Breast epithelium (tissue), 4 donors: ENCODE measurements at regions not wholly inside any gene's neighbourhood (a gene's known extent, or its start where the extent isn't known, plus 50 kb on each side); places are given as distances from the start of the nearest gene placed in this dataset.

Source experiments
- DNase-seq, 2 donors: peaks; one replicate each; pipeline ENCODE4 v3.0.0-alpha.2; 2019; ENCODE audit warnings: low spot score in 2 of 2
- H3K27ac ChIP-seq, 2 donors: fragments of 200-600 bp; sonication (generic) in 1 of 2; one replicate each; pipeline ENCODE4 v1.5.1; 2016 to 2019; ENCODE audit warnings: mild to moderate bottlenecking in 1 of 2
- H3K27me3 ChIP-seq, 2 donors: fragments of 200-600 bp; sonication (generic) in 1 of 2; one replicate each; pipeline versions ENCODE4 v1.5.1 to v1.6.0; 2017 to 2019; ENCODE audit warnings: control low read depth in 1 of 2, mild to moderate bottlenecking in 1 of 2
- H3K36me3 ChIP-seq: fragments of 200-600 bp; one replicate; pipeline ENCODE4 v1.5.1; 2019
- H3K4me1 ChIP-seq, 2 donors: fragments of 200-600 bp; sonication (generic); one replicate each; pipeline ENCODE4 v1.5.1; 2016 to 2019; ENCODE audit warnings: control low read depth in 1 of 2
- H3K4me3 ChIP-seq, 3 donors: fragments of 200-600 bp; sonication (generic); 1 replicate in 2 of 3; 2 replicates in 1 of 3; pipeline ENCODE4 v1.5.1; 2016 to 2019; ENCODE audit warnings: mild to moderate bottlenecking in 3 of 3, moderate library complexity in 2 of 3
- H3K9me3 ChIP-seq, 2 donors: fragments of 200-600 bp; sonication (generic) in 1 of 2; one replicate each; pipeline ENCODE4 v1.5.1; 2016 to 2019; ENCODE audit warnings: control low read depth in 1 of 2
- CTCF ChIP-seq, 3 donors: fragments of 450-650 bp; IDR thresholded peaks; one replicate each; pipeline ENCODE4 v1.5.1; 2016 to 2017; ENCODE audit warnings: antibody characterized with exemption in 3 of 3, mild to moderate bottlenecking in 3 of 3, moderate library complexity in 3 of 3
- POLR2A ChIP-seq: fragments of 450-650 bp; IDR thresholded peaks from one replicate; pipeline ENCODE4 v1.6.1; 2016; ENCODE audit warnings: antibody characterized with exemption, mild to moderate bottlenecking, moderate library complexity
- POLR2AphosphoS5 ChIP-seq, 3 donors: sonication (generic); formaldehyde crosslinking; IDR thresholded peaks; one replicate each; pipeline ENCODE4 v1.6.1; 2017; ENCODE audit warnings: antibody characterized with exemption in 3 of 3
- intact Hi-C: fragments of 100-400 bp; cut with DNase I; formaldehyde crosslinking; loops from one replicate; pipeline ENCODE4 v1.15.1; 2023; ENCODE audit warnings: low total_unique reads

- TF ChIP-seq CTCF (IDR thresholded peaks at IDR 0.05): no peak
- no peak for TF ChIP-seq POLR2AphosphoS5 (IDR thresholded peaks at IDR 0.05)
- TF ChIP-seq POLR2A: no peak
- Histone ChIP-seq H3K4me1 (no peaks in the 10 kb centered on the region), H3K36me3 (no peaks in the 10 kb centered on the region), H3K27ac (no peak overlapping the region), H3K9me3 (no peaks in the 10 kb centered on the region), H3K4me3 (no peak overlapping the region), H3K27me3 (no peaks in the 10 kb centered on the region)
- intact Hi-C loops: no loop called here
- DNase-seq: no peak
Observed at GRCh38 chr6:23483896-23484295, 642.1 kb upstream of the NRSN1 start.

- Histone ChIP-seq H3K9me3 (peaks cover 0 to 8% of the 10 kb centered on the region in 2 donors), H3K27ac (no peak overlapping the region), H3K4me3 (no peak overlapping the region), H3K36me3 (no peaks in the 10 kb centered on the region), H3K4me1 (no peaks in the 10 kb centered on the region), H3K27me3 (no peaks in the 10 kb centered on the region)
- TF ChIP-seq POLR2AphosphoS5 (IDR thresholded peaks at IDR 0.05) (no peak), CTCF (IDR thresholded peaks at IDR 0.05) (no peak), POLR2A (no peak)
- DNase-seq: no peak
- intact Hi-C loops: no loop called here
Observed at GRCh38 chr6:23494367-23494766, 631.6 kb upstream of the NRSN1 start.

GRCh38 chr6:23498013-23498412, 628.0 kb upstream of the NRSN1 start:
- no peak for DNase-seq
- TF ChIP-seq CTCF (IDR thresholded peaks at IDR 0.05) (no peak), POLR2AphosphoS5 (IDR thresholded peaks at IDR 0.05) (no peak)
- Histone ChIP-seq H3K4me1 (no peaks in the 10 kb centered on the region), H3K27me3 (no peaks in the 10 kb centered on the region), H3K36me3 (no peaks in the 10 kb centered on the region), H3K9me3 (peaks cover 0 to 7% of the 10 kb centered on the region in 2 donors), H3K4me3 (no peak overlapping the region), H3K27ac (no peak overlapping the region)
- intact Hi-C loops: no loop called here

- no peaks in the 10 kb centered on the region for H3K27me3 ChIP-seq
- no peak overlapping the region for H3K4me3 ChIP-seq
- no peaks in the 10 kb centered on the region for H3K36me3 ChIP-seq
- TF ChIP-seq POLR2A (no peak), CTCF (IDR thresholded peaks at IDR 0.05) (no peak)
- DNase-seq: no peak
- H3K9me3 ChIP-seq: peaks cover 0 to 7% of the 10 kb centered on the region in 2 donors
- intact Hi-C loops: no loop called here
- no peak overlapping the region for H3K27ac ChIP-seq
- H3K4me1 ChIP-seq: no peaks in the 10 kb centered on the region
Observed at GRCh38 chr6:23499549-23499948, 626.5 kb upstream of the NRSN1 start.

GRCh38 chr6:23503173-23503572, 622.8 kb upstream of the NRSN1 start:
- no peak overlapping the region for H3K4me3 ChIP-seq
- intact Hi-C loops: no loop called here
- no peaks in the 10 kb centered on the region for H3K4me1 ChIP-seq
- H3K27me3 ChIP-seq: no peaks in the 10 kb centered on the region
- no peak overlapping the region for H3K27ac ChIP-seq
- no peak for DNase-seq
- H3K36me3 ChIP-seq: no peaks in the 10 kb centered on the region
- H3K9me3 ChIP-seq: peaks cover 0 to 7% of the 10 kb centered on the region in 2 donors
- no peak for TF ChIP-seq POLR2AphosphoS5 (IDR thresholded peaks at IDR 0.05)
- no peak for TF ChIP-seq POLR2A

- Histone ChIP-seq H3K27ac (no peak overlapping the region), H3K9me3 (peaks cover 0 to 7% of the 10 kb centered on the region in 2 donors), H3K36me3 (no peaks in the 10 kb centered on the region), H3K27me3 (no peaks in the 10 kb centered on the region), H3K4me3 (no peak overlapping the region), H3K4me1 (no peaks in the 10 kb centered on the region)
- no peak for DNase-seq
- TF ChIP-seq POLR2AphosphoS5 (IDR thresholded peaks at IDR 0.05) (no peak), POLR2A (no peak)
- intact Hi-C loops: no loop called here
Observed at GRCh38 chr6:23505026-23505425, 621.0 kb upstream of the NRSN1 start.
